NT2/D1 (cell line): ENCODE measurements at regions not wholly inside any gene's neighbourhood (a gene's known extent, or its start where the extent isn't known, plus 50 kb on each side); places are given as distances from the start of the nearest gene placed in this dataset.

Source experiments
- SUZ12 ChIP-seq: IDR thresholded peaks from 2 replicates; pipeline ENCODE4 v1.6.1; 2011; ENCODE audit not compliant: insufficient read length, insufficient read depth; ENCODE audit errors: extremely low read depth
- YY1 ChIP-seq: IDR thresholded peaks from 2 replicates; pipeline ENCODE4 v1.6.1; 2011; ENCODE audit not compliant: insufficient read length, insufficient read depth
- ZNF274 ChIP-seq: IDR thresholded peaks from 2 replicates; pipeline ENCODE4 v1.6.1; 2011; ENCODE audit warnings: mild to moderate bottlenecking, low read depth, low read length

DNA sequence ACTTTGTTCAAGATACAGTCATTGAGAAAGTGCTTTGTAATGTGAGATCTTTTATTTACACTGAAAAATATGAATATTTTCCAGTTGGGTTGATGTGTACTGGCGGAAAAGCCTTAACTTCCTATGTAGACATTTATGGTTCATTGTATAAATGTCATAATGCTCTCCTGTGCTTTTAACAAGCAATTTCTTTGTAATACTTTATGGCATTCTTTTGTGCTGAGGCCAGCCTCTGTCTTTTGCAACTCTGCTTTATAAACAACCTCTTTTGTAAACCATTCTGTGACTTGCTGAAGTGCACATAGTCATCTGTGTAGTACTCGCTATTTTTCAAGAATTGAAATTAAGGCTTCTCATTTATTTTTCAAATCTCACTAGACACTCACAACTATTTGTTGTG, 291.2 kb downstream of the CDH11 start:
- no peak for TF ChIP-seq YY1
- TF ChIP-seq ZNF274: no peak
- no peak for TF ChIP-seq SUZ12
